ENCODE measurements at regions not wholly inside any gene's neighbourhood (a gene's known extent, or its start where the extent isn't known, plus 50 kb on each side); places are given as distances from the start of the nearest gene placed in this dataset.

GRCh38 chr1:67931198-67931597 is 97.9 kb upstream of the GNG12 start:
- H3K36me3 ChIP-seq (ENCODE audit: insufficient read depth in 1 of 2, low read depth in 1 of 2) = no peaks in the 10 kb centered on the region
- no peak overlapping the region for H3K4me3 ChIP-seq
- no peak overlapping the region for H3K27ac ChIP-seq
- 82 to 87% (median 85%) methylated on average over 3 of the region's 3 CpGs for WGBS, 3 donors
- H3K9me3 ChIP-seq = no peaks in the 10 kb centered on the region
- DNase-seq (no peak), ATAC-seq (no peak)
- TF ChIP-seq CTCF (IDR thresholded peaks at IDR 0.05) = no peak
- intact Hi-C loops (cut with DNase I) = no loop called here
- no peaks in the 10 kb centered on the region for H3K27me3 ChIP-seq (ENCODE audit: insufficient read depth in 3 of 3, low read length in 2 of 3)
- H3K4me1 ChIP-seq = no peaks in the 10 kb centered on the region

DNA sequence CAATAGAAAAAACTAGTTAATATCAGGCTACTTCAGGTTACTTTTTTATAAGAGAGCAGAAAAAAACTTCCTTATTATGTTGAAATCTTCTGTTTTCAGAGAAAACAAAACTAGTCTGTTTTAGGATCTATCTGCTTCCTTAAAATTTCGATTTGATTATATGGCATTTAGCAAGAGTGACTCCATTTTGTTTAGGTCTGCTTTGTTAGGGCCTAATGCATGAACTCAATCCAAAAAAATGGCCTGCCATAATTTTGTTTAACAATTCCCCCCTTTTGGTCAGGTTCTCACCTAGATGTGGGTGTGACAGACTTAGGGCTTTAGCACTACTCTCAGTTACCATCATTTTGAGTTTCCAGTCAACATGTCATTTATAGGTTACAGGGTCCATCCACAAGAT is 89.8 kb upstream of the GNG12 start:
- 63 to 78% (median 78%) methylated on average over 1 of the region's 1 CpG for WGBS, 3 donors
- intact Hi-C loops (cut with DNase I) = no loop called here
- TF ChIP-seq CTCF (IDR thresholded peaks at IDR 0.05) = no peak

GRCh38 chr1:67921725-67922489 is 88.6 kb upstream of the GNG12 start:
- 85 to 91% (median 89%) methylated on average over 4 of the region's 4 CpGs for WGBS, 3 donors
- no peaks in the 10 kb centered on the region for H3K9me3 ChIP-seq
- intact Hi-C loops (cut with DNase I) = no loop called here
- no peak for TF ChIP-seq CTCF (IDR thresholded peaks at IDR 0.05)
- H3K27me3 ChIP-seq (ENCODE audit: insufficient read depth in 3 of 3, low read length in 2 of 3) = no peaks in the 10 kb centered on the region
- no peak overlapping the region for H3K4me3 ChIP-seq
- DNase-seq = no peak
- H3K36me3 ChIP-seq (ENCODE audit: insufficient read depth in 1 of 2, low read depth in 1 of 2) = no peaks in the 10 kb centered on the region
- H3K4me1 ChIP-seq = no peaks in the 10 kb centered on the region
- ATAC-seq = no peak
- H3K27ac ChIP-seq = no peak overlapping the region

More for the DNA sequence above, 89.8 kb upstream of the GNG12 start:
- Histone ChIP-seq H3K36me3 (ENCODE audit: insufficient read depth in 1 of 2, low read depth in 1 of 2) (no peaks in the 10 kb centered on the region), H3K27ac (no peak overlapping the region), H3K4me3 (no peak overlapping the region), H3K4me1 (no peaks in the 10 kb centered on the region), H3K27me3 (ENCODE audit: insufficient read depth in 3 of 3, low read length in 2 of 3) (no peaks in the 10 kb centered on the region), H3K9me3 (no peaks in the 10 kb centered on the region)
- DNase-seq (no peak), ATAC-seq (no peak)

DNA sequence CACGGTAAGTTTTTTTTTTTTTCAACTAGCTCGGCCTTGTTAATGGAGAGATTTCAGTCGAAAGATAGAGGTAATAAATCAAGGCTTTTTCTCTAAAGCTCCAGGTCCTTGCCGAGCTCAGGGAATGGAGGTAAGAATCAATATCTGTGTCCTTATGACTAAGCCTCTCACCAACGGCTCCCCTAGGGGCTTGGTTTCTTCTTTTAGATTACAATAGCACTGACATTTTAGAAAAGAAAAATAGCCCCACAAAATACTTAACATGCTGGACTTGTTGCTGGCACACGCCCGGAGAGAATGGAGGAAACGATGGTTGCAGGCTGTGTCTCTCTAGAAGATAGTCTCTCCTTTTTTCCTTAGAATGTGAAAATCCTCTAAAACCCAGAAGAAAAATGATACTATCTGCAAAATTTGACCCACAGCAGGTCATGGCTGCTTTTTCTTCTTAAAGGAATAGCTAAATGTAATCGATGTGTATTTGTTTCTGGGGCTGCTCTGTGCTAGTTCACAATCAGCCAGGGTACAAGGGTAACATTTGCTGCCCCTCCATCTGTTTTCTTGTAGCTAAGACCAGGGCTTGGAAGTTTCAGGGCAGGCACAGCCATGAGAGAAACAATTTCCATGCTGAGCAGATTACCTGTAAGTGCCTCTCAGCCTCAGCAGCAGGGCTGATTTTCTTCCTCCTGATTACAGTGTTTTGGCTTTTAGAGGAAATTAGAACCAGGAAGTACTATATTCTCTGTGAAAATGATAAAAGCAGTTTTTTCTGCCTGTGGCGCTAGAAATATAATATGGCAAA is 86.2 kb upstream of the GNG12 start:
- DNase-seq (no peak), ATAC-seq (no peak)
- Histone ChIP-seq H3K4me1 (no peaks in the 10 kb centered on the region), H3K27me3 (ENCODE audit: insufficient read depth in 3 of 3, low read length in 2 of 3) (no peaks in the 10 kb centered on the region), H3K4me3 (no peak overlapping the region), H3K9me3 (no peaks in the 10 kb centered on the region), H3K36me3 (ENCODE audit: insufficient read depth in 1 of 2, low read depth in 1 of 2) (no peaks in the 10 kb centered on the region), H3K27ac (no peak overlapping the region)
- TF ChIP-seq CTCF (IDR thresholded peaks at IDR 0.05) = no peak
- 56 to 59% (median 59%) methylated on average over 10 of the region's 10 CpGs for WGBS, 3 donors
- intact Hi-C loops (cut with DNase I) = no loop called here

Data from psoas muscle (tissue), 7 donors.